ENCODE measurements at regions not wholly inside any gene's neighbourhood (a gene's known extent, or its start where the extent isn't known, plus 50 kb on each side); places are given as distances from the start of the nearest gene placed in this dataset.

DNA sequence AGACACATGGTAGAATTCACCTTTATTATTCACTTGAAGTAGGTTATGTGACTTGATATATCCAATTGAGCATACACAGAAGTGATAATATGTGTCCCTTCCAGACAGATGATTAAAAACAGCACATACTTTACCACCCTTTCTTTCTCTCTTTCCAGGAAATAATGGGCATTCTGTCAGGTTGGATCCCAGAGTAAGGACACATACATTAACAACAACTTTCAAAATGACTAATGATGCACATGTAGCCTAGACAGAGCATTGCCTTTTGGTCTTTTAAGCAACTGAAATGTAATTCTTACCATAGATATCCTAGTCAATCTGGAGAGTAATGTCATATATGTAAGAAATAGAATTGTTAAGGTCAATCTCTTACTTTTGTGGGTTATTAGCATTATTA lies 1748.7 kb downstream of the EFNA5 start (continued):
- TF ChIP-seq, protein P1, sequence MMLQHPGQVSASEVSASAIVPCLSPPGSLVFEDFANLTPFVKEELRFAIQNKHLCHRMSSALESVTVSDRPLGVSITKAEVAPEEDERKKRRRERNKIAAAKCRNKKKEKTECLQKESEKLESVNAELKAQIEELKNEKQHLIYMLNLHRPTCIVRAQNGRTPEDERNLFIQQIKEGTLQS (IDR thresholded peaks at IDR 0.05), result no peak
- TF ChIP-seq SRF (IDR thresholded peaks at IDR 0.05; ENCODE audit: low read depth), result no peak

DNA sequence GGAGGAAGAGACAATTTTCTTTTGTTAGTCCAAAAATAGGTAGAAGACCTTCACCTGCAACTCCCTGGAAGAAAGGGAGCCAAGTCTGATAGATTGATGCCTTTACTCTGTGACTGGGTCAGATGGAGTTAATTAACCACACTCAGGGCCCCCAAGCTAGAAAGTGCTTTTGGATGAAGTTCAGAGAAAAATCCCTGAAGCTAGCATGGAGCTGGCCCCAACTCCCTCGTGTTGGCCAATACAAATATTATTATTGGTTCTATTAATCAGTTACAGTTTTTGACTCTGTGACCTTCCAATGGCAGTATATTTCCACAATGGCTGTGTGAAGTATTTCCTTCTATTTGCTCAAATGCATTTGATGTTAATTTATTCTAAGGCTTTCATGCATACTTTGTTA lies 1753.5 kb downstream of the EFNA5 start:
- BruUV-seq (replicated peaks), result no TSS peak
- ChIA-PET RAD21 (ENCODE audit: low non-redundant PET in 1 of 2, low total read pairs in 2 of 2, uncharacterized antibody in 2 of 2, unreplicated experiment in 2 of 2) (no interaction called here), POLR2A (no interaction called here), CTCF (no interaction called here)
- Histone ChIP-seq H3K9me3 (ENCODE audit: control insufficient read depth in 1 of 2, insufficient read depth in 1 of 2, low read depth in 1 of 2, low read length in 2 of 2) (no peaks in the 10 kb centered on the region), H3K4me2 (ENCODE audit: low read length) (no peak overlapping the region), H3K9ac (ENCODE audit: low read length) (no peak overlapping the region), H3K4me1 (ENCODE audit: control insufficient read depth in 1 of 2, insufficient read depth in 2 of 2, low read length in 2 of 2) (no peaks in the 10 kb centered on the region), H3K4me3 (replicated peaks in 1 of 2; ENCODE audit: low read depth in 1 of 2, low read length in 2 of 2) (no peak overlapping the region), H2AFZ (ENCODE audit: low read depth, low read length, poor library complexity, severe bottlenecking) (no peak overlapping the region), H4K20me1 (ENCODE audit: insufficient read depth) (no peaks in the 10 kb centered on the region), H3K27me3 (ENCODE audit: insufficient read depth, low read length) (no peaks in the 10 kb centered on the region), H3K36me3 (ENCODE audit: control insufficient read depth in 1 of 2, insufficient read depth in 2 of 2, low read length in 2 of 2) (no peaks in the 10 kb centered on the region), H3K27ac (ENCODE audit: low read depth, low read length) (no peak overlapping the region), H3K9me2 (ENCODE audit: insufficient read depth) (no peaks in the 10 kb centered on the region), H3K79me2 (ENCODE audit: insufficient read depth, low read length) (no peaks in the 10 kb centered on the region)
- ATAC-seq, result no peak
- TF ChIP-seq SP1 (IDR thresholded peaks at IDR 0.05; ENCODE audit: low read depth) (no peak), EZH2phosphoT487 (IDR thresholded peaks at IDR 0.05; ENCODE audit: borderline replicate concordance) (no peak), ZNF274 (IDR thresholded peaks at IDR 0.05; ENCODE audit: low read depth, low read length) (no peak), RAD21 (IDR thresholded peaks at IDR 0.05; ENCODE audit: low read depth) (no peak), CBX3 (IDR thresholded peaks at IDR 0.05; ENCODE audit: low read depth) (no peak), CEBPB (IDR thresholded peaks at IDR 0.05; ENCODE audit: low read depth) (no peak), JUND (IDR thresholded peaks at IDR 0.05) (no peak), ELF1 (IDR thresholded peaks at IDR 0.05; ENCODE audit: borderline replicate concordance, low read depth) (no peak), POLR2A (IDR thresholded peaks at IDR 0.05; ENCODE audit: borderline replicate concordance, extremely low read depth, insufficient read depth, insufficient read length) (no peak), POLR2AphosphoS5 (IDR thresholded peaks at IDR 0.05; ENCODE audit: low read depth, low read length) (no peak), EGR1 (IDR thresholded peaks at IDR 0.05; ENCODE audit: low read depth) (no peak), SRF (IDR thresholded peaks at IDR 0.05; ENCODE audit: low read depth) (no peak), TCF7L2 (IDR thresholded peaks at IDR 0.05; ENCODE audit: borderline replicate concordance, extremely low read depth, insufficient read depth, insufficient read length) (no peak)
- TF ChIP-seq, protein P2, sequence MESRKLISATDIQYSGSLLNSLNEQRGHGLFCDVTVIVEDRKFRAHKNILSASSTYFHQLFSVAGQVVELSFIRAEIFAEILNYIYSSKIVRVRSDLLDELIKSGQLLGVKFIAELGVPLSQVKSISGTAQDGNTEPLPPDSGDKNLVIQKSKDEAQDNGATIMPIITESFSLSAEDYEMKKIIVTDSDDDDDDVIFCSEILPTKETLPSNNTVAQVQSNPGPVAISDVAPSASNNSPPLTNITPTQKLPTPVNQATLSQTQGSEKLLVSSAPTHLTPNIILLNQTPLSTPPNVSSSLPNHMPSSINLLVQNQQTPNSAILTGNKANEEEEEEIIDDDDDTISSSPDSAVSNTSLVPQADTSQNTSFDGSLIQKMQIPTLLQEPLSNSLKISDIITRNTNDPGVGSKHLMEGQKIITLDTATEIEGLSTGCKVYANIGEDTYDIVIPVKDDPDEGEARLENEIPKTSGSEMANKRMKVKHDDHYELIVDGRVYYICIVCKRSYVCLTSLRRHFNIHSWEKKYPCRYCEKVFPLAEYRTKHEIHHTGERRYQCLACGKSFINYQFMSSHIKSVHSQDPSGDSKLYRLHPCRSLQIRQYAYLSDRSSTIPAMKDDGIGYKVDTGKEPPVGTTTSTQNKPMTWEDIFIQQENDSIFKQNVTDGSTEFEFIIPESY (IDR thresholded peaks at IDR 0.05; ENCODE audit: extremely low read depth, insufficient replicate concordance, low read length), result no peak
- TF ChIP-seq, protein P1 (IDR thresholded peaks at IDR 0.05), result no peak
- no peak for DNase-seq (ENCODE audit: low read depth, low spot score)
- intact Hi-C loops (cut with micrococcal nuclease), result no loop called here

All from HCT116 (cell line).